NCI-H1694 (cell line): ENCODE measurements at regions not wholly inside any gene's neighbourhood (a gene's known extent, or its start where the extent isn't known, plus 50 kb on each side); places are given as distances from the start of the nearest gene placed in this dataset.

Experiments used
- DNase-seq: peaks from one replicate; lab custom pipeline; 2025; lab: John Stamatoyannopoulos, UW

DNA sequence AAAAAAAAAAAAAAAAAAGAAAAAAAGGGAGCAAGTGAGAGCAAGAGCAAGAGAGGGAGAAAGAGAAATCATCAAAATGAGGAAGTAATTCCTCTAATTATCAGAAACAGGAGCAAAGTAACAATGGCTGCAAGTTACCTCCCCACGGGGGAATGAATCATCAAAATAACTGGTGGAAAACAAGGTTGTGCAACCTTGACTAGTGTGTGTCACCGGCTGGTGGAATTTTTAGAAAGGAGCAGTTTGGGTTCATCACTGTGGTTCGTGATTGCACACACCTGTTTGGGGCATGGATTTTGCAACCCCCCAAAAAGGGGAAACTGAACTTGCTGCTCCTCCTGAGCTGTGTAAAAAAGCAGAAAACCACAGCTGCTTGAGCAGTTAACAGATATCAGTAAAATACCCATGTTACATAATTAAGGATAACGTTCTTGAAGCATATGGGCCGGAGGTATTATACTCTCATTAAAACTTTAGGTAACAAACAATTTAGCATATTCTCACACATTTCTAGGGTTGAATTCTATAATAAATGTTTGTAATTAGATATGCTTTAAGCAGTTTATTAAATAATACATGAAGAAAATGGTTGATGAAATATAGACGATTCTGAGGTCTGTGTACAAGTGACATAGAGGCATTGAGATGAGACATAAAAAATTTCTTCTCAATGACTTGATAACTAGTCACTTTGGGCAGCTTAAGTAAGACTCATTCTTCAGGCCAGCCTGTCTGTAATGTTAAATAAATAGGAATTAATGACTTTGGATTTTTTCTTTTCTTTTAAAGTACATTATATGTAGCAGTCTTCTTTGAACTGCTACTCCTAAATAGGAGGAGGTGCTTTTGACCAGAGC lies 184.2 kb upstream of the ZEB2 start:
- DNase-seq, result no peak

GRCh38 chr2:144702051-144702450 lies 182.1 kb upstream of the ZEB2 start:
- no peak for DNase-seq

DNA sequence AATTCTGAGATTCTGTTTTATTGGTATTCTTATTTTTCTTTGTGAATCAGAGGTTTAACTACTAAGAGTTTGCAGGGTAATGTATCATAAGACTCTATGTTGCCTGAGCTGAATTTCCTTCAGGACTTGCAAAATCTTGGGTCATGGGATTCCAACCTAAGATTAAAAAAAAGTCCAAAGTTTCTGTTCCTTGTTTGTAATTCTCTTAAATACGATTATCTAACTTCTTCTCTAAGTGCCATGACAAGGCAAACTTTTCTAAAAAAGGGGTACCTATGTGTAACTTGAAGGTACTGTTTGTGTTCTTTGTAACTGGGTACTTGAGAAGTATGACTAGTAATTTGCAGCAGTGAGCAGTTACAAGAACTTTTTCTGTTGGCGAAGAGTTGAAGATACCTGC lies 181.3 kb upstream of the ZEB2 start:
- DNase-seq, result no peak

- no peak for DNase-seq
Observed at GRCh38 chr2:144698156-144698555, 178.2 kb upstream of the ZEB2 start.

DNA sequence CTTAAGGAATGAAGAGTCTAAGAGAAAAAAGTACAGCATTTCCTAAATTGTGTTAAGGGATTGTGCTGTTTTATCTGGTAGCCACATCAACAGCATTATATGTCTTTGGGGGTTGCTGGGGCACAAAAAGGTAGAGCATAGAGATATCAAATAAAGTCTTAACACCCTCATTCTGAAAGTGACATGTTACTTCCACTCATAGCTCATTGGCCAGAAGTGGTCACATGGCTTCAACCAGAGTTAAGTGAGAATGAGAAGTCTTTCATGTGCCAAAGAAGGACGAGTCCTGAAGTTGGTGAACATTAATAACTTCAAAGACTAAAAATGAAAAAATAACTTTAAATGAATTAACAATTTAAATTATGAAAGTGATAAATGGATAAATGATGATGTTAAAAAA lies 175.7 kb upstream of the ZEB2 start:
- DNase-seq, result no peak

- DNase-seq, result no peak
Observed at GRCh38 chr2:144694456-144694855, 174.5 kb upstream of the ZEB2 start.

DNA sequence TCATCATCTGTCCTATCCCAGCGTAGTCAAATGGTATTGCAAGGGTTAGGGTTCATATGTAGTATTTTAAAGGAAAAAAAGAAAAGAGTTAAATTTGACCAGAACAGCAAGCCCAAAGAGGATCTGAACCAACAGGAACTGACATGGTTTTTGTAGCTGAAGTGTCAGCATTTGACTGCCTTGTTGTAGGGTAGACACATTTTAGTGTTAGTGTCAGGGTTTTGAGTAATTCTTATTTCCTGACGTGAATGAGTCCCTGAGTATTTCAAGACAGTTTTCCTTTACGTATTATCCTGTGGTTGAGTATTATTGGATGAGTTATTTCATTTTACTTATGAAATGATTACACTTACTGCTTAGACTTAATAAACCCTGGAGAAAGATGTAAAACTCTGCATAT lies 173.3 kb upstream of the ZEB2 start:
- no peak for DNase-seq

DNA sequence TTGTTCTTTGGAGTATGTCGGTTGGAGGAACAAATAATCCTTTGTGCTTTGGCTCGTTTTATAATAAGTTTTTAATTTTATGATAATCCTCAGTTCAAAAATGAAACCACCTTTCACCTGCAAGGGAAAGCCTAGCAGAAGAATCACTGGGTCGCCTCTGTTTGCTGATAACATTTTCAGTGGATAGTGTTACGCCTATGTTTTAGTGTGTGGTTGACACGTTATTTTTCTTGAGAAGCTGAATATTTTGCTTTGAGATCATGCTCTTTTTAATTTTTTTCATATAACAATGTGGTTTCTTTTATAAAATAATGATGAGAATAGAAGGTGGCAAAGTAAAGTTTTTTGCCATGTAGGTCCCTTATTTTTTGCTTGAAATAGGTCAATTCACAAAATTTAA lies 172.7 kb upstream of the ZEB2 start:
- no peak for DNase-seq

- no peak for DNase-seq
Observed at GRCh38 chr2:144690771-144691170, 170.9 kb upstream of the ZEB2 start.

DNA sequence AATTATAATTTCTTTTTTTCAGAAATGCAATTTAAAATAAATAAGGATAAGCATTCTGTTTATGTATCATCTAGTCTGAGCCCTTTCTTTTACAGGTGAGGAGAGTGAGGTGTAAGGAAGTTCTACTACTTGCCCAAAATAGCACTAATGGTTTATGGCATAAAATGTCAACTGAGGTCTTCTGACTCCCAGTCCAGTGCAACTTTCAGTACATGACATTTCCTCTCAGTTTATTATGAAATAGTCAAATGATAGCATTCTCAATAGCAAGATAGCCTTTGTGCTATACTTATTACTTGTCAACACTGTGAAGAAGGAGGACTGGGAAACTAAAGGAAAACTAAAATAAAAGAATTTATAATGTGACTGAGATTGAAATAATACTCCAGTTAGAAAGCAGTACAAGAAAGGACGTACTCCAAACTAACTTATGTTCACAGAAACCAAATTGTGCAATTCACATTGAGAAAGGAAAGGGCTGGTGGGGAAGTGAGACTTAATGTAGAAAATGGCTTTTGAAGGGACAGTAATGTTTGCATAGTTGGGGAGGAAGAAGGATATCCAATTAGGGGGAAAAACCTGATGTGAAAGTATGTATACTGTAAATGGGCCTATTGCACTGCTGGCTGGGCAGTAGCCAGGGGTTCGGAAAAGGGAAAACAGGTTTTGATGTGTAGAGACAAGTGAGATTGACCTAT lies 166.7 kb upstream of the ZEB2 start:
- DNase-seq, result no peak

GRCh38 chr2:144683966-144684365 lies 164.0 kb upstream of the ZEB2 start:
- no peak for DNase-seq

- no peak for DNase-seq
Observed at GRCh38 chr2:144683107-144683753, 163.3 kb upstream of the ZEB2 start.

GRCh38 chr2:144682248-144682647 lies 162.3 kb upstream of the ZEB2 start:
- DNase-seq, result no peak

- no peak for DNase-seq
Observed at GRCh38 chr2:144681389-144681788, 161.5 kb upstream of the ZEB2 start.

GRCh38 chr2:144679942-144680341 lies 160.0 kb upstream of the ZEB2 start:
- DNase-seq, result no peak

- no peak for DNase-seq
Observed at GRCh38 chr2:144678736-144679135, 158.8 kb upstream of the ZEB2 start.

- DNase-seq, result no peak
Observed at GRCh38 chr2:144675731-144676130, 155.8 kb upstream of the ZEB2 start.

- no peak for DNase-seq
Observed at GRCh38 chr2:144675331-144675730, 155.4 kb upstream of the ZEB2 start.

DNA sequence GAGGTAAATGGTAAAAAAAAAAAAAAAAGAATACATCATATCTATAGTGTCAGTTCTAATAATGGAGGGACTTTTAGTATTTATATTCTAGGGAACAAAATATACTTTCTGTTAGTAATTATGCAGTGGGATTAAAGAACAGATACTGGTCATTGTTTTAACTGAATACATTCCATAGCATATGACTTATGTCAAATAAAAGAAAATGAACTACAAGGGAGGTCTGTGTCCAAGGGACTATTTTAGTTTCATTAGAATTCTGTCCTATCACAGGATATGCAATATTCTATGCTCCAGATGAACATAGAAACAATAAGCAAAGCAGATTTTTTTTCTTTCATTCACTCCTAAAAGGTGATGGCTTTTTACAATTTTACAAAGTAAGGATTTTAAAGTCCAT lies 154.2 kb upstream of the ZEB2 start:
- DNase-seq, result no peak

DNA sequence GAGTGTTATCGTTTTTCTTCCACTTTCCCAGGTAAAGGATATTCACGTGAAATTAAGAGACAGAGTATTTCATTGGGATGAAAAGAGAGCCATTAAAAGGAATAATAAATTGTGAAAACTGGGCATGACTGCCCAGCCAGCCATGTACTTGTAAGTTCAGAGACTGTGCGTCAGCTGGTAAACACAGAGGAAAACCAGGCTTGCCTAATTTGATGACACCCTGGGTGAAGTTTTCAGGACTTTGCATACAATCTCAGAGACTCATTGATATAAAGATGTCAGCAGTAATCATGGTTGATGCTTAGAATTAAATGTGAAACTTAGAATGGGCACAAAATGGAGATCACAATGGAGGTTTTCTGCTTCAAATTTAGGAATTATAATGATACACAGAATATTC lies 153.5 kb upstream of the ZEB2 start:
- DNase-seq, result no peak

GRCh38 chr2:144671695-144672455 lies 152.0 kb upstream of the ZEB2 start:
- no peak for DNase-seq

- no peak for DNase-seq
Observed at GRCh38 chr2:144670738-144671137, 150.8 kb upstream of the ZEB2 start.
